Activated CD4-positive, alpha-beta T cell treated with anti-CD3 and anti-CD28 coated beads, Interleukin-2, Interleukin-6, amounts not matched to agents 100 ng/mL and 50 ng/mL, durations not matched to agents 16 hours and 8 hours (primary cell): ENCODE measurements at regions not wholly inside any gene's neighbourhood (a gene's known extent, or its start where the extent isn't known, plus 50 kb on each side); places are given as distances from the start of the nearest gene placed in this dataset.
"Not testable (repeated sequence)": the region's sequence is repeated elsewhere in the genome, so short reads cannot be mapped to it uniquely, and the experiment has no call there.

ENCODE experiments used
- DNase-seq: peaks from one replicate; pipeline ENCODE4 v3.0.0-alpha.2; 2020

DNA sequence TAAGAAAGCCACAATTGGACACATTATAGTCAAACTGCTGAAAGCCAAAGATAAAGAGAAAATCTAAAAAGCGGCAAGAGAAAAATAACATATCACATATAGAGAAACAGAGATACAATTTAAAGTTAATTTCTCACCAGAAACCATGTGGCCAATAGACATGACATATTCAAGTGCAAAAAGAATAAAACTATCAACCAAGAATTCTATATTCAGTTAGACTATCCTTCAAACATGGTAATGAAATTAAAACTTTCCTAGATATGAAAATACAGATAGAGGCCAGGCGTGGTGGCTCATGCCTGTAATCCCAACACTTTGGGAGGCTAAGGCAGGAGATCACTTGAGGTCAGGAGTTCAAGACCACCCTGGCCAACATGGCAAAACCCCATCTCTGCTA is 129.1 kb upstream of the RNF32 start:
- DNase-seq: no peak

DNA sequence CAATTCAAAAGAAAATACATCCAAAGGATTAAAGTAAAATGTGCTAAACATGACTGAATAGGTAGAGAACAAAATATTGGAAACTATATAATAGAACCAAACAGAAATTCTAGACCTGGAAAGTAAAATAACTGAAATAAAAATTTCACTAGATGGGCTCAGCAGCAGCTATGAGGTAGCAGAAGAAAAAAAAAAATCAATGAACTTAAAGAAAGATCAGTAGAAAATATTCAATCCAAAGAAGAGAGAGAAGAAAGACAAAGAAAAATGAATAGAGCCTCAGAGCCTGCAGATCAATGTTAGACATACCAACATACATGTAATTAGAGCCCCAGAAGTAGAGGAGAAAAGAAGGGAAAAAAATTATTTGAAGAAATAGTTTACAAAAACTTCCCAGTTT is 129.6 kb upstream of the RNF32 start:
- DNase-seq: no peak

DNA sequence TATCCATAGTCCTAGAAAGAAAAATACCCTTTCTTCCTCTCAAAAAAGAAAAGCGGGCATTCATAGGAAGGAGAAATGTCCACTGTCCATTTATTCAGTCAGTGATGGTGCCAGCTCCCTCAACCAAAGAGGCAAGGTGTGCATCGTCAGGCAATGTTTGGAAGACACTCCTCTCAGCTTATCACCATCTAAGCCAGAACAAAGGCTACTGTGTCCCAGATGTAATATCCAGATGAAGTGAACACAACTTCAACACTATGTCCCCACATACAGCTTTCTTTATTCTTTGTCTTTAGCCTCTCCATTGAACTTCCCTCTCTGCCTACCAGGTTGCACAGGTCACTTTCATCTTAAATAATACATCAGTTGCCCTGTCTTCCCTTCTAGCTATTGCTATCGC is 131.4 kb upstream of the RNF32 start:
- DNase-seq: no peak

DNA sequence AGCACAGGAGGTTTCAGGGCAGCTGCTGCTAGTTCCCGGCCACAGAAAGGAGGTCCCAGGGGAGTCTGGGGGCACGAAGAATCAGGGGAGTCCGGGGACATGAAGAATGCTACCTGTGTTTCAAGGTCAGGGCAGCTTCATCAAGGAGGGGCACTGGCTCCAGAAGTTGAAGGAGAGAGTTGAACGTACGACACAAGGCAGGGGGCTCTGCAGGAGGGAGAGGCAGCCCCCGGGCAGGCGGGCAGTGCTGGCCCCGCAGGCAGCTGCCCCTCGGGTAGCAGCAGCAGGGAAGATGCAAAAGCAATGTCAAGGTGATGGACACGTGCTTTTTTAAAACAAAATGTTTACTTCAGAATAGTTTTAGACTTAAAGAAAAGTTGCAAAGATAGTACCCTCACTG is 134.7 kb upstream of the RNF32 start:
- DNase-seq: no peak

DNA sequence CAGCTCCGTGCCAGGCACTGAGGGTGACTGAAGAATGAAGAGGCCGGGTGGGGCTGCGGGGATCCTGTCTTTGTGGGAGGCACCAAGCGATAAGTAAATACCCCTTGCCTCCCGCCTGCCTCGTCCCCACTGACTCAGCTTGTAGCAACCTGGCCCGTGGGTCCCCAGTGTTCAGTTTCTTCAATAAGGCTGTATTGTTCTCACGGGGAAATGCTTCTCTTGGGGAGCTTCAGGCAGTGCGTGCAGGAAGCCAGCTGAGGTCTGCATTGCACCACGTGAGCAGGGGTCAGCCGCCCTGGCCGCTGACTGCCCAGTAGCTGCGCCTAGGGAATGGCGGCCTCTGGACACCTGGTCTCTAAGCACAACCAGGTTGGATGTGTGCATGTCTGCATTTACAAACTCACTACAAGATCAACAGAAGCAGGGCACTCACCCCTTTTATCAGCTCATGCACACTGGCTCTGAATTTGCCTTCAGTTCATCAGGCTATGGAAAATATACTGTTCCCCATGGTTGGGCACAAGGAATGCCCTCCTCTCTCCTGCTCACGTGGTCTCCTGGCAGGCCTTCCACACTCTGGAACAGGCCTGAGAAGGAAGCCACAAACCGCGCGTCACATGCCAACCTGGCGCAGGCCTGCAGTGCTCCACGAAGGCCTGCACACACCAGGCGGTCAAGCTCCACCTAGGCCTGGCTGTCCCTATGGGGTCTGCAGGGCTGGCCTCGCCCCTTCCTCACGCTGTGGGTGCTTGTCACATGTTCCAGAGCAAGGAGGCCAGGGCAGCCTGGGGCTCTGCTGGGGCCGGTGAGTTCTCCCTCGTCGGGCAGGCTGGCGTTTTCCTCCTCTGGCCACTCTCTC is 135.7 kb upstream of the RNF32 start:
- no peak for DNase-seq

DNA sequence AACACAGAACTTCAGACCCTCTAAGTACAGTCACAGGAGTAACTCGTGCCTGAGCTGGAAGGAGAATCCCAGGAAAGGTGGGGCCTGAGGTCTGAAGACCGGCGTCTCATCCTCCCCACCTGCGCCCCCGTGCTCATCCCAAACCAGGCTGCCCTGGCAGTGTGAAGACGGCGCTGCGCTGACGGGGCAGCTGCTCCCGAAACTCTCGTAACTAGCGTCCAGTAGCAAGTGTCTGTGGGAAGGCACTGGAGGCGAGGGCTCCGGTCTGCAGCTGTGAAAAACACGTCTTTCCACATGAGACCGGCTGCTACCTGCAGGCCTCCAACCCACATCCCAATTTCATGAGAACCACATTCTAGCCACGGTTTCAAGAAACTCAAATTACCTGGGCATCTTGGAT is 136.6 kb upstream of the RNF32 start:
- DNase-seq: no peak

DNA sequence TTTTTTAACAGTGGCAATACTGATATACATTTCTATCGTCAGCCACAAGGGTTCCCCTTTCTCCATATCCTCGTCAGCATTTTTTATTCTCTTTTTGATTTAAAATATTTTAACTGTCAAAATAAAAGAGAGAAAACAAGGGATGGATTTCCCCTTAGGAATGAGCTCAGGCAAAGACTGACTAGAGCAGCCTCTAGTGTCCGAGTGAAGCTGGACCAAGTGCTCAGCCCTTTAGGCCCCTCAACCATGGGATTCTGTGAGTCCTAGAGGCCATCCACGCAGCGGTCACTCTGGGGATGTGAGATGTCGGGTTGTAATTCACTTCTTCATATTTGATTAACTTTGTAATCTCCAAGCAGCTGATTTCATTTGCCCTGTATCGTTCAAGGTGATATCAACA is 137.4 kb upstream of the RNF32 start:
- DNase-seq: no peak

DNA sequence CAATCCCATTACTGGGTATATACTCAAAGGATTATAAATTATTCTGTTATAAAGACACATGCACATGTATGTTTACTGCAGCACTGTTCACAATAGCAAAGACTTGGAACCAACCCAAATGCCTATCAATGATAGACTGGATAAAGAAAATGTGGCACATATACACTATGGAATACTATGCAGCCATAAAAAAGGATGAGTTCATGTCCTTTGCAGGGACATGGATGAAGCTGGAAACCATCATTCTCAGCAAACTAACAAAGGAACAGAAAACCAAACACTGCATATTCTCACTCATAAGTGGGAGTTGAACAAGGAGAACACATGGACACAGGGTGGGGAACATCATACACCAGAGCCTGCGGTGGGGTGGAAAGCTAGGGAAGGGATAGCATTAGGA is 138.8 kb upstream of the RNF32 start:
- DNase-seq: not testable (repeated sequence)

DNA sequence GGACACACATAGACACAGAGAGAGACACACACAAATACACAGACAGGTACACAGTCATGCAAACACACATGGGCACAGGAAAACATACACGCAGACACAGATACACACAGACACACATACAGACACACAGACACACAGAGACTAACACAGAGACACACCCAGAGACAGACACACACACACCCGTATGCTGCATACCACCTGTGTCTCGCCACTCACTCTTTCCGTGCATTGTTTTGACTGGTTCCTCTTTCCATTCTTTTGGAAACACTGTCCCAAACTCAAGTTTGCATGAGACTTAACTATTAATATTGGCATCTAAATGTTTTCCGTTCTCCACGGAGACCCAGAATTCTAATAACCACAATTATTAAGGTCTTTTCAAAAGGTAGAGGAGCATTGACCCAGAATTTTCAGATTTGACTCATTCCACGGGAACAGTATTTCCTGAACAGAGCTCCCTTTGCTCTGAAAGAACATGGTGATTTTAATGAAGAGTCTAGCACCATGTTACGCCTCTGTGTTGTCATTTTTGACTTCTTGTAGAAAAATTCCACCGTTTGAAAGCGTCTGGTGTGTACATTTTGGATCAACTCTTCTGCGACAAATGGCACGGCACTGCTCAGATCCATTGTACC is 141.2 kb upstream of the RNF32 start:
- DNase-seq: no peak

DNA sequence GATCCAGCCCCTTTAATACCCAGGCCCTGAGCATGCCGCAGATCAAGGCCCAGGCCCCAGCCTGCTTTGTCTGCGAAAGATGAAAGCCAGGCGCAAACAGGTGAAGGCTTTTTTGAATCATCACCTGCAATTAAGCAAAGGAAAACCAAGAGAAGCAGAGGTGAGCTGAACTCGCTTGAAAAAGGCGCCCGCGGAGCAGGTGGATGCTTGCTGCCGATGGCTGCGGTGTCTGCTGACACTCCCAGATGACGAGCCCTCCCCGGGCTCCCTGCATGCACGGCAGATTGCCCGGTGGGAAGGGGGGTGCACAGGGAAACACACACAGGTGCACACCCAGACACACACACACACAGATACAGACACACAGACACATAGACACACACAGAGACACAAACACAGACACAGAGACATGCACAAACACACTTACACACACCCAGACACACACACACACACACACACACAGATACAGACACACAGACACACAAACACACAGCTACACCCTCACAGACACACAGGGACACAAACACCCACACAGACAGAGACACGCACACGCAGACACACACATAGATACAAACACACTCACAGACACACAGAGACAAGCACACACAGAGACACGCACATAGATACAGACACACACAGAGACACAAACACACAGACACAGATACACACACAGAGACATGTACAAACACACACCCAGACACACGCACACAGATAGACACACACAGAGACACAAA is 142.6 kb upstream of the RNF32 start:
- DNase-seq: no peak

DNA sequence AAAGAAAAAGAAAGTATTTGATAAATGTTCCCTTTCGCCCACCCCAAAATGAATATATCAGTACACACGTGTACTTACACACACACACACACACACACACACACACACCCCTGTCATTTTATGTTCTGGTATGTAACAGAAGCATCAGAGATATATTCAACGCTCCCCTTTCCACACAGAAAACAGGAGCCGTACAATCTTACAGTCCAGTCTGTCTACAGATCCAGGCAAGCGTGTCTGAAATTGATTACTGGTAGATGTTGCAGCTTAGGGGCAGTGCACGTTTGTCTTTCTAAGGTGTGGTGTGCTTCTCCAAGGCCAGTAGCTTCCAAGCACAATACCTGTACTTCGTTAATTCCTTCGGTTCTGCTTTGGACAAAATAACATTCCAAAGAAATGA is 143.7 kb upstream of the RNF32 start:
- DNase-seq: no peak

DNA sequence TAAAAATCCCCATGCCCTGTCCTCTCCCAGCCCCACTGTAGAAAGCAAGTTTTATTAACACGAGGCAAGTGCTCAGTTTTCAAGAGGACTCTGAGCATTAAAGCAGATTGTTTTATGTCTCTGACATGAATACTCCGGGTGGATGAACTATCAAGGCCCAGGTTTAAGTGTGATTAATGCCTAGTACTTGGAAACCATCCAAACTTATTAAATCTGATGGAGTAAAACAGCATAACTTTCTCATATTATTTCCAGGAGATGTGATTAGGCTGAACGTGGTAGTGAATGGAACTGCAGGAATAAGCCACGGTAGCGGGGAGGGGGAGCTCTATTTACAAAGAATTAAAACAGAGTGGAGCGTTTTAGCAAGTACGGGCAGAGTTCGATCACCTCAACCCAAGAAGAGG is 144.2 kb upstream of the RNF32 start:
- no peak for DNase-seq

DNA sequence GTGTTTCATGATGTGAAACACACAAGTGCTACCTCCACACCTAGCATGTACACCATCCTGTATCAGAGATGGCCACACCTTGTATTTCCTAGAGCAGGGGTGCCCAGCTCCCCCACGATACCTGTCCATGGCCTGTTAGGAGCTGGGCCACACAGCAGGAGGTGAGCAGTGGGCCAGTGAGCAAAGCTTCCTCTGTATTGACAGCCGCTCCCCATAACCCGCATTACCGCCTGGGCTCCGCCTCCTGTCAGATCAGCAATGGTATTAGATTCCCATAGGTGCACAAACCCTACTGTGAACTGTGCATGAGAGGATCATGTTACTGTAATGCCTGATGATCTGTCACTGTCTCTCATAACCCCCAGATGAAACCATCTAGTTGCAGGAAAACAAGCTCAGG is 145.6 kb upstream of the RNF32 start:
- DNase-seq: no peak

DNA sequence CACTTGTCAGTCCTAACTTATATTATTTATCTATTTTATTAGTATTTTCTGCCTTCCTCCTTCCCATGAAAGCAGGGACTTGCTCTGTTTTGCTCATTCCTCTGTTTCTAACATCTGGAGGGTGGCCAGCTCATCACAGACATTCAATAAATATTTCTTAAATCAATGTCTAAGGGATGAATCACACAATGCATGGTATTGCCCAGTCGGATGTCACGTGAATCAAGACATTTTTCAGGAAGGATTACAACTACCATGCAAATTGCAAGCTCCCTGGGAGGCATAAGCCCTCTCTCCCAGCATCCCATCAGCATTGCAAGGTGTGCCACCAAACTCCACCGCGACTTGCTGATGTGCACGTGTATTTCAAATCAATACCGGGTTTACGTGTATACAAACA is 146.6 kb upstream of the RNF32 start:
- DNase-seq: no peak

DNA sequence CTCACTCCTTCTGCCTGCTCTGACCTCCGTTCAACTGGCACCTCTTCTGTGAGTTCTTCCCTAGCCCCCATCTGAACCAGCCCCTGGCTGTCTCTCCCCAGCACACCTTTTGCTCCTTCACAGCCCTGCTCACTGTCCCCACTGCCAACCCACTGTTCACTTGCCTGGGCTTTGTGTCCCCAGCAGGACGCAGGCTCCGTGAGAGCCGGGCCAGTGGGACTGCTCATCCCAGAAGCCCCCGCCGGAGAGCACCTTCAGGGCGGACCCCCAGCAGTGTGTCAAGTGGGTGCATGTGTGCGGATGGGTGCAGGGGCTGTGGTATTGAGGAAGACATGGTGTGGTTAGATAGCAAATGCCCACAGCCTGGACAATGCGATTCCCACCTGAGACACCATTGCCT is 148.4 kb upstream of the RNF32 start:
- DNase-seq: no peak

DNA sequence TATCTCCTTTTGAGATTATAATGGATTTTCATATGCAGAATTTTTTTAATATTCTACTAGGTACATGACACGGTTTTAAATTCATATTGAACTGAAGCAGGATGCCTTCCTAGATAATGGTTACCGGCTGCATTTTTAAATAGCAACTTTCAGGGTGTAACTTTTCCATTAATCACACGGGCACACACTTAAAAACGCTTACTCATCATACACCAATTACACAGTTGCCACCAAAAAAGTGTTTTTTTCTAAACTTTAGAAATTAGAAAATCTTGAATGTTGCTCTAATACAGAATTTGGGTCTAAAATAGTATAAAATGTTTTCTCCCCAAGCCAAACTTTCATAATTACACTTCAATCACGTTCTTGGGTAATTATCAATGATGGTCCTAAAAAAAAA is 149.1 kb upstream of the RNF32 start:
- DNase-seq: no peak

DNA sequence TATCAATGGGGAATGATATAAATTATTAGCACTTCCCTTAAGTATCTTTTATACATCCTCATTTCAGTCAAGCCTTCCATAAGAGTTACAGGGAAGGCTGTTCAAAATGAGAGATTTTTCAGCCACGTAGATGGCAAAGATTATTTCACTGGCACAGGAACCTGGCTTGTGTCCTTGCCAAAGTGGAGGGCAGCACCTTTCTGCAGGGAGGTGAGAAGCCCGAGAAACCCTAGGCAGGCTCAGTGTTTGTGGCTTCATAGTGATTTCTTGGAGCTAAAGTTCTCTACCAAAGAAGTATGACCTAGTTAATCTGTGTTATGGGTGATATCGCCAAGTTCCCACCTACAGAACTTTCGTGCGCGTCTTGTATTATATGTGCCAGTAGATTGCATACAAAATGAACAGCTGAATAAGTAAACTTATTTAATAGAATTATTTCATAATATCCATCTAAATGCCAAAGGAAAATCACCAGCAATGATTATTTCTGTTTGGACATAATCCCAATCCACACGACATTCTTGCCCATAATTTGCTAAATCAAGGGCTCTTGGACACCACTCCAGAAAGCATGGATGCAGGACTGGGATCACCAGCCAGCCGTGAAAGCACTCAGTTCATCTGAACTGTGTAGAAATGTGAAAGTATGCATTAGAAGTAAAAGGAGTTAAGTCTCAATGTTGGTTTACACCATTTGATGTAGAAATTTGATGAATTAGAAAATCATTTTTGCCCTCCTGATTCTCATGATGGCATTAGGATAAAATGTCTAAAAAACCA is 150.4 kb upstream of the RNF32 start:
- DNase-seq: no peak

DNA sequence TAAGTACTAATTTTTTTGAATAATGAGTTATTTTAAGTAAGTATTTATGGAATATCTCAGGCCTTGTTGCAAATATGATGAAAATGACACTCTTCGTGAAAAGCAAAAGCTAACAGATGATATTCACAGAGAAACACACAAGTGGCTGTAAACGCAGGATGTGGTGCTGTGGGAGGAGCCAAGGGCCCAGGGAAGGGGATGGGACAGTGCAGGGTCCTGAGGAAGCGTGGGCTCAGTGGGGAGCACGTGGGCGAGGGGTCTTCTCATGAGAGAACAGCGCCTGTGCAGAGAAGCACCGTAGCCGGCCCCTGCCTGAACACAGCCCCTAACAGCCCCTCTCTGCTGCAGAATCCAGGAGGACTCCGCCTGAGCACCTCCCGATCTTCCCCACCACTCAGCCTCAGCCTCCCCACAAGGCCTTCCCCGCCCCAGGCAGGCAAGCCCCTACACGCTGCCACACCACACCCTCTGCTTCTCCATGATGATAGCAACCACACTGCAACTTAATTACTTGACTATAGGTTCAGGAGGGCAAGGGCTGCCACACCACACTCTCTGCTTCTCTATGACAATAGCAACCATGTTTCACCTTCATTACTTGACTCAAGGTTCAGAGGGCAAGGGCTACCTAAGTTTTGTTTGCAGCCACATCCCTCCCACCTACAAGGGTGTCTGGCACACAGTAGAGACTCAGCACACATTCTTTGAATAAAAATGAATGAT is 152.6 kb upstream of the RNF32 start:
- no peak for DNase-seq

DNA sequence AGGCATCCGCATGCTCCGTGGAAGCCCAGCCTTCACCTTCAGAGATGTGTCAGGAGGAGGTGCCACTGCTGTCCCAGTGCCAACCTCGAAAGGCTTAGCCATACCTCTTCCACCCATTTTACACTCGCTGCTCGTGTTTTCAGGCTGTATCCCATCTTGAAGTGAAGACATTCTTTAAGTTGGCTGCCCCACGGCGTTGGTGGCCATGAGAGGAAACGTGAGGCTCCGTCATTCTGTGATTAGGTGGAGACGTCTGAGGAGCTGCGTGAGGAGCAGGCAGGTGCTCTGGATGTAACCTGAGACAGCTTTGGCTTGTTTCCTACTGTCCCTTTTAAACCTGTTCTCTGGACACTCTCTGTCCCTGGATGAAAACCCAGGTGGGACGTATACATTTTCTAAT is 159.9 kb upstream of the RNF32 start:
- DNase-seq: no peak

DNA sequence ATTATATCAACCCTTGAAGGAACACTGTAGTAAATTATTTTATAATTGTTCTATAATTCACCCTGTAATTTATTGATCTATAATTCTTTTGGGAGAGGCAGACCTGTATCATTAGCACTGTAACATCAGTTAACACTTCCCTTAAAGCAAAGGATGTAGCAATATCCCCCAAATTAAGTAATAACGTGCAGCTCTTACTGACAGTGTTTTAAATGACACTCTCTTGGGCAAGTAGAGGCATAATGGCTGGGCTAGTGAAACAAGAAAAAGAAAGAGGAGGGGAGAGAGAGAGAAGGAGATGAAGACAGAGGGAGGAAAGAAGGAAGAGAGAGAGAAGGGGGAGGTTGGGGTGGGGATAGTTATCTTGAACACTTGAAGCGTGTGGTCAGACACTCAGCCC is 161.0 kb upstream of the RNF32 start:
- DNase-seq: no peak

DNA sequence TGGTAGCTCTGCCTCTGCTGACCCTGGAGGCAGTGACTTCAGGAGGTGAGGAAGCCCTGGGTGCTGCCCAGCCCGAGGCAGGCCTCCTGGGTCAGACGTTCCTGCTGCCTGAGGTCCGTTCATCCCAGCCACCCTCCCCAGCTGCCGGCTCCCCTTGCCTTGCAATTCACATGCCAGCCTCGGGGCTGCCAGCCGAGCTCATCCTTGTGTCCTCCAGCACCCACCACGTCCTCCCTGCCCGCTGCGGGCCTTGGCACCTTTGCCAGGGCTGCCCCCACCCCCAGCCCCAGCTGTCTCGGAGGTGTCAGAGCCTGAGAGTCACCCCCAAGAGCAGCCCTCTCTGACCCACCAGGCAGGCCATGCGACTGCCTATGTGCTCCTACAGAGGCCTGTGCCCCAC is 162.1 kb upstream of the RNF32 start:
- DNase-seq: no peak

DNA sequence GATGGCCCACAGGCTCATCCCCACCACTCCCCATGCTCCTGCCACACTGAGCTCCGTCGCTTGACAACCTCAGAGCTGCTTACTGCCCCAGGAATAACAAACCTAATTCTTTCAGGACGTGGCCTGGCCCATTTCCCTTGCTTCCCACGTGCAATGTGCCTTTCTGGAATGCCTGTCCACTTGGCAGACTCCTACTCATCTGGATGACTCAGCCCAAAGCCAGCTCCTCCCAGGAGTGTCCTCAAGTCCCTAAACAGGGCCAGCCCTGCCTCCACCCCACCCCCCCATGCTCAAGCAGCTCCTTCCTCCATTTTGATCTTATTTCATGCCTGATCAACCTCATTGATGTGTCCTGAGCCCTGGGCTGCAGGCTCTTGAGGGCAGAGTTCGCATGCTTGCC is 164.9 kb upstream of the RNF32 start:
- DNase-seq: no peak

DNA sequence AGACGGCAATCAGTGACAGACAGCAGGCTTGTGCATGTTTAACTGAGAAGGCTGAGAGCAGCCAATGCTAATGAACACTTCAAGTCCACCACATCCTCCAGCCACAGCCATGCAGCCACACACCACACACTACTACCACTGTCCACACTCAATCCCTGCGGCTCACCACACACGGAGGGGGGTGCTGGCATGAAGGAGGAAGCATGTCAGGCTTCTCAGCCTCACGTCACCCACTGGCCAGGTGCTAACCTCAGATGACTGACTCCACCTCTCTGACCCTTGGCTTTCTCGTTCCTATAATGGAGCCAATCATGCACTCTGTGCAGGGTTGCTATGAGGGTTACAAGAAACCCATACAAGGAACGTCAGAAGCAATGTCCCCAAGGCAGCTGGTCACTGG is 165.4 kb upstream of the RNF32 start:
- no peak for DNase-seq
